HEK293T (cell line): ENCODE measurements at regions not wholly inside any gene's neighbourhood (a gene's known extent, or its start where the extent isn't known, plus 50 kb on each side); places are given as distances from the start of the nearest gene placed in this dataset.

ENCODE experiments used
- FOXM1 ChIP-seq: fragments of 450-650 bp; IDR thresholded peaks from 2 replicates; pipeline ENCODE4 v1.6.1; 2017; ENCODE audit warnings: mild to moderate bottlenecking, borderline replicate concordance
- SUZ12 ChIP-seq: fragments of 450-650 bp; IDR thresholded peaks from 2 replicates; pipeline ENCODE4 v1.6.1; 2016; ENCODE audit warnings: mild to moderate bottlenecking

- no peak for TF ChIP-seq SUZ12
- no peak for TF ChIP-seq FOXM1
Measured at GRCh38 chr7:98719396-98719795, 102.3 kb downstream of the NPTX2 start.
